ENCODE measurements at regions not wholly inside any gene's neighbourhood (a gene's known extent, or its start where the extent isn't known, plus 50 kb on each side); places are given as distances from the start of the nearest gene placed in this dataset.

- intact Hi-C loops (cut with DNase I) = no loop called here
- no peak for DNase-seq
These were observed 146.4 kb downstream of the CHD9NB start for GRCh38 chr16:52906281-52906680.

GRCh38 chr16:52896478-52897164 lies 156.1 kb downstream of the CHD9NB start:
- intact Hi-C loops (cut with DNase I) = no loop called here
- no peak for DNase-seq

GRCh38 chr16:52874042-52874441 lies 178.7 kb downstream of the CHD9NB start:
- DNase-seq = peak in 6 of 42 donors; percentile 2 to 21 (median 16)
- intact Hi-C loops (cut with DNase I) = no loop called here

- DNase-seq = no peak
- intact Hi-C loops (cut with DNase I) = no loop called here
These were observed 180.0 kb downstream of the CHD9NB start for GRCh38 chr16:52872731-52873130.

GRCh38 chr16:52871481-52871880 lies 181.2 kb downstream of the CHD9NB start:
- intact Hi-C loops (cut with DNase I) = no loop called here
- no peak for DNase-seq

- no peak for DNase-seq
- intact Hi-C loops (cut with DNase I) = loop anchor here (10.0 kb wide), 1 partner anchor 674 kb away; no protein-coding TSS in a partner anchor
These were observed 183.5 kb downstream of the CHD9NB start for GRCh38 chr16:52869243-52869642.

GRCh38 chr16:52863000-52863399 lies 189.7 kb downstream of the CHD9NB start:
- intact Hi-C loops (cut with DNase I) = loop anchor here (10.0 kb wide), 1 partner anchor 668 kb away; no protein-coding TSS in a partner anchor
- no peak for DNase-seq

GRCh38 chr16:52861614-52862022 lies 191.1 kb downstream of the CHD9NB start:
- intact Hi-C loops (cut with DNase I) = loop anchor here (10.0 kb wide), 1 partner anchor 667 kb away; no protein-coding TSS in a partner anchor
- DNase-seq = peak in 16 of 42 donors; percentile 1 to 38 (median 16)

- no peak for DNase-seq
- intact Hi-C loops (cut with DNase I) = no loop called here
These were observed 197.2 kb downstream of the CHD9NB start for GRCh38 chr16:52855463-52855862.

- intact Hi-C loops (cut with DNase I) = no loop called here
- DNase-seq = no peak
These were observed 199.7 kb downstream of the CHD9NB start for GRCh38 chr16:52852978-52853377.

GRCh38 chr16:52851211-52851740 lies 201.4 kb downstream of the CHD9NB start:
- intact Hi-C loops (cut with DNase I) = no loop called here
- DNase-seq = no peak

GRCh38 chr16:52843381-52843780 lies 209.3 kb downstream of the CHD9NB start:
- no peak for DNase-seq
- intact Hi-C loops (cut with DNase I) = no loop called here

GRCh38 chr16:52837251-52837650 lies 215.4 kb downstream of the CHD9NB start:
- no peak for DNase-seq
- intact Hi-C loops (cut with DNase I) = no loop called here

GRCh38 chr16:52834736-52835465 lies 217.8 kb downstream of the CHD9NB start:
- intact Hi-C loops (cut with DNase I) = no loop called here
- no peak for DNase-seq

- intact Hi-C loops (cut with DNase I) = no loop called here
- DNase-seq = no peak
These were observed 219.9 kb downstream of the CHD9NB start for GRCh38 chr16:52832771-52833170.

- no peak for DNase-seq
- intact Hi-C loops (cut with DNase I) = no loop called here
These were observed 225.2 kb downstream of the CHD9NB start for GRCh38 chr16:52827456-52827855.

GRCh38 chr16:52825892-52826291 lies 226.8 kb downstream of the CHD9NB start:
- DNase-seq = no peak
- intact Hi-C loops (cut with DNase I) = no loop called here

GRCh38 chr16:52819808-52820207 lies 232.9 kb downstream of the CHD9NB start:
- intact Hi-C loops (cut with DNase I) = no loop called here
- no peak for DNase-seq

- intact Hi-C loops (cut with DNase I) = no loop called here
- no peak for DNase-seq
These were observed 233.3 kb downstream of the CHD9NB start for GRCh38 chr16:52819405-52819804.

- no peak for DNase-seq
- intact Hi-C loops (cut with DNase I) = no loop called here
These were observed 235.0 kb downstream of the CHD9NB start for GRCh38 chr16:52817696-52818095.
